Colonic mucosa (tissue), 4 donors: ENCODE measurements at regions not wholly inside any gene's neighbourhood (a gene's known extent, or its start where the extent isn't known, plus 50 kb on each side); places are given as distances from the start of the nearest gene placed in this dataset.
"Not testable (repeated sequence)": the region's sequence is repeated elsewhere in the genome, so short reads cannot be mapped to it uniquely, and the experiment has no call there.

Experiments used
- DNase-seq: peaks from one replicate; pipeline ENCODE4 v3.0.0-alpha.2; 2020
- H3K27ac ChIP-seq: fragments of 200-600 bp; one replicate; pipeline ENCODE4 v1.8.0; 2021
- H3K27me3 ChIP-seq: fragments of 200-600 bp; one replicate; pipeline ENCODE4 v1.8.0; 2021
- H3K36me3 ChIP-seq: fragments of 200-600 bp; one replicate; pipeline ENCODE4 v1.8.0; 2021
- H3K4me1 ChIP-seq: fragments of 200-600 bp; one replicate; pipeline ENCODE4 v1.8.0; 2021; ENCODE audit warnings: mild to moderate bottlenecking
- H3K4me3 ChIP-seq: fragments of 200-600 bp; one replicate; pipeline ENCODE4 v1.8.0; 2021
- H3K9ac ChIP-seq, 2 donors: one replicate each; pipeline ENCODE4 v1.7.0; 2013; ENCODE audit warnings: control low read depth in 2 of 2, low read depth in 2 of 2, low read length in 2 of 2
- H3K9me3 ChIP-seq: fragments of 200-600 bp; one replicate; pipeline ENCODE4 v1.8.0; 2021
- intact Hi-C: fragments of 100-400 bp; cut with DNase I; formaldehyde crosslinking; loops from one replicate; pipeline ENCODE4 v1.14.1; 2022
- TF ChIP-seq, protein P1 (sequence below): fragments of 200-600 bp; IDR thresholded peaks from one replicate; pipeline ENCODE4 v1.8.0; 2022; ENCODE audit warnings: antibody characterized with exemption, mild to moderate bottlenecking
- donor health status: healthy.
- donor health status: DM: no; HTN: no; CAD: no.
- donor health status: DM: no; HTN: no; CAD: no.

DNA sequence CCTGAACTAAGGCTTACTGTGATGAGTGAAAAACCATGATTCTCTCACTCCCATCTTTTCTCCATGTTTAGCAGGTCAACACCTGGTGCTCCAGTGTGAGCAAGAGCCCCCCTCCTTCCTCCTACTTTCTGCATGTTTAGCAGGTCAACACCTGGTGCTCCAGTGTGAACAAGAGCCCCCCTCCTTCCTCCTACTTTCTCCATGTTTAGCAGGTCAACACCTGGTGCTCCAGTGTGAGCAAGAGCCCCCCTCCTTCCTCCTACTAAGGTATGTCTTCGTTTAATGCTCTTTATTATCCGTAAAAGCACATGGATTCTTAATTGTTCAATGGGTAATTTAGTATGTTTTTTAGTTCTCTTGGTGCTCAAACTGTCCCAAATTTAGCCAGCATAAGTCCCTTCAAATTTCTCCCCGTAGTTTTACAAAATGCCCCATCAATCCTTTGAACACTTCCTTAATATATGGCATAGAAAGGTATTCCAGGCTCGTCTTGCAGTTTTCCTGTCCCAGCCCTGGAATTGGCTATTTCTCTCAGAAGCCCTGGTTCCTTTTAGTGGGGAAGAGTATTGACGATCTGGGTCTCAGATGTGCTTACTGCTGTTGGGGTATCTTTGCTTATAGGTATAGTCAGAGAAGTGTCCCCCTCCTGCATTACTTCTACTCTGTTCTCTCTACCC is 760.8 kb upstream of the TPTE start:
- H3K27ac ChIP-seq, result no peak overlapping the region
- no peak for DNase-seq
- H3K27me3 ChIP-seq, result no peaks in the 10 kb centered on the region
- no peaks in the 10 kb centered on the region for H3K36me3 ChIP-seq
- H3K9me3 ChIP-seq, result peaks cover 16% of the 10 kb centered on the region
- H3K9ac ChIP-seq, result no peak overlapping the region
- H3K4me3 ChIP-seq, result no peak overlapping the region
- H3K4me1 ChIP-seq, result no peaks in the 10 kb centered on the region
- TF ChIP-seq, protein P1, sequence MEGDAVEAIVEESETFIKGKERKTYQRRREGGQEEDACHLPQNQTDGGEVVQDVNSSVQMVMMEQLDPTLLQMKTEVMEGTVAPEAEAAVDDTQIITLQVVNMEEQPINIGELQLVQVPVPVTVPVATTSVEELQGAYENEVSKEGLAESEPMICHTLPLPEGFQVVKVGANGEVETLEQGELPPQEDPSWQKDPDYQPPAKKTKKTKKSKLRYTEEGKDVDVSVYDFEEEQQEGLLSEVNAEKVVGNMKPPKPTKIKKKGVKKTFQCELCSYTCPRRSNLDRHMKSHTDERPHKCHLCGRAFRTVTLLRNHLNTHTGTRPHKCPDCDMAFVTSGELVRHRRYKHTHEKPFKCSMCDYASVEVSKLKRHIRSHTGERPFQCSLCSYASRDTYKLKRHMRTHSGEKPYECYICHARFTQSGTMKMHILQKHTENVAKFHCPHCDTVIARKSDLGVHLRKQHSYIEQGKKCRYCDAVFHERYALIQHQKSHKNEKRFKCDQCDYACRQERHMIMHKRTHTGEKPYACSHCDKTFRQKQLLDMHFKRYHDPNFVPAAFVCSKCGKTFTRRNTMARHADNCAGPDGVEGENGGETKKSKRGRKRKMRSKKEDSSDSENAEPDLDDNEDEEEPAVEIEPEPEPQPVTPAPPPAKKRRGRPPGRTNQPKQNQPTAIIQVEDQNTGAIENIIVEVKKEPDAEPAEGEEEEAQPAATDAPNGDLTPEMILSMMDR, result no peak
- intact Hi-C loops, result no loop called here

DNA sequence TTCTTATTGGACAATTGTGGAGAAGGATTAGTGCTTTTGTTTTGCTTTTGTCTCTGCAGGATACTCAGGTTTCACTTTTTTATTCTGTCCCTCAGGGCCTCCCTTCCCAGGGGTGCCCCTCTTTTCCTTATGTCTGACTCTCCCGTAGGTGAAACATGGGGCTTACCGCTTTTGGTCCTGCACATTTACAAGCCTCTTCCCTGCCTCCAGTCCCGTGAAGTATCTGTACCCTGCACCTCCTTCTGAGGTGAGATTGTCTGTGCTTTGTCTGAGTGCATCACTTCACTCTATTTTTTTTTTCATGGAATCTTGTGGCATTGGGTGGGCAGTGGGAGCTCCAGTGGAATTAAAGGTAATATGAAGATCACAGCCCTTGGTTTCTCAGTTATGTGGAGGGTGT is 758.1 kb upstream of the TPTE start:
- no peak for DNase-seq
- Histone ChIP-seq H3K4me3 (no peak overlapping the region), H3K4me1 (no peaks in the 10 kb centered on the region), H3K9me3 (peaks cover 13% of the 10 kb centered on the region), H3K27me3 (no peaks in the 10 kb centered on the region), H3K9ac (no peak overlapping the region), H3K27ac (no peak overlapping the region), H3K36me3 (no peaks in the 10 kb centered on the region)
- TF ChIP-seq, protein P1, result no peak
- intact Hi-C loops, result no loop called here

DNA sequence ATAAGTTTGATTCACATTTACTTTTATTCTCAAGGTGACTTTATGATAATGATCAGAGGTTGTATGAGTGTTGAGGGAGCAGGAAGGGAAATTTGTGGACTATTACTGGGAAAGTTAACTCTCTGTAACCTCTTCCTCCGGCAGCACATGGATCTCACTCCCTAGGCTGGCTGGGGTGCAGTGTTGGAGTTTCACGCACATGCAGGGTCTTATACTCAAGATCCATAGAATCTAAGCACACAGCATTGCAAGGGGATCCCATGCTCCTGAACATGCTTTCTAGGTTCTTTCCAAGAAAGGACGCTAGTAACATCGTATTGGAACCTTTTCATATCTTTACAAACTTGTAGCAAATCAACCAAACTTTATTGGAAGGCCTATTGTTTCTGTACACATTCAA is 757.6 kb upstream of the TPTE start:
- no peak overlapping the region for H3K27ac ChIP-seq
- H3K4me1 ChIP-seq, result no peaks in the 10 kb centered on the region
- H3K9ac ChIP-seq, result no peak overlapping the region
- no peak overlapping the region for H3K4me3 ChIP-seq
- H3K36me3 ChIP-seq, result no peaks in the 10 kb centered on the region
- H3K9me3 ChIP-seq, result peaks cover 9% of the 10 kb centered on the region
- TF ChIP-seq, protein P1, result no peak
- H3K27me3 ChIP-seq, result no peaks in the 10 kb centered on the region
- intact Hi-C loops, result no loop called here
- no peak for DNase-seq

DNA sequence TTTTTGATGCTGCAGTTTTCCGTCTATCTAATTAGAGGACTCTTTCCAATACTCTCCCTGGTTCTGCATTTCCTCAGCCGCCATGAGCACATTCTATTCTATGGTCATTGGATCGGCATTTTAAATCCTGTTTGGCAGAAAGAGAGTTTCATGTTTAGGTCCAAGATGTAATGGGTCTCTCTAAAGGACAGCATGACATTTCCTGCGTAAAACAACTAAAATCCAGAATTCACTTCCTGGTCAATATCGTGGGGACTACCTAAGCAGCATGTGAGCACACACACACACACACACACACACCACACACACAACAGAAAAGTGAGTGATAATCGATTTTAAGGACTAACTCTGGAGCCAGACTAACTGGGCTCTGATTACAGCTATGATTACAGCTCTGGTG is 757.1 kb upstream of the TPTE start:
- H3K27ac ChIP-seq, DNase-seq, H3K4me3 ChIP-seq, H3K36me3 ChIP-seq, intact Hi-C loops, H3K27me3 ChIP-seq, H3K9ac ChIP-seq, H3K4me1 ChIP-seq: not testable (repeated sequence)
- peaks cover 14% of the 10 kb centered on the region for H3K9me3 ChIP-seq

DNA sequence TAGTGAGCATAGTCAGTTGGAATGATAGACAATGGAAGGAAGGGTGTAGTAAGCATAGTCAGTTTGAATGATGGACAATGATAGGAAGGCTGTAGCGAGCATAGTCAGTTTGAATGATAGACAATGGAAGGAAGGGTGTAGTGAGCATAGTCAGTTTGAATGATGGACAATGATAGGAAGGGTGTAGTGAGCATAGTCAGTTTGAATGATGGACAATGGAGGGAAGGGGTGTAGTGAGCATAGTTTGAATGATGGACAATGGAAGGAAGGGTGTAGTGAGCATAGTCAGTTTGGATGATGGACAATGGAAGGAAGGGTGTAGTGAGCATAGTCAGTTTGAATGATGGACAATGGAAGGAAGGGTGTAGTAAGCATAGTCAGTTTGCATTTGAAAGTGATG is 755.8 kb upstream of the TPTE start:
- DNase-seq, intact Hi-C loops, H3K36me3 ChIP-seq, H3K9ac ChIP-seq, H3K4me3 ChIP-seq, H3K4me1 ChIP-seq, H3K27me3 ChIP-seq, H3K27ac ChIP-seq: not testable (repeated sequence)
- H3K9me3 ChIP-seq, result peaks cover 14% of the 10 kb centered on the region

DNA sequence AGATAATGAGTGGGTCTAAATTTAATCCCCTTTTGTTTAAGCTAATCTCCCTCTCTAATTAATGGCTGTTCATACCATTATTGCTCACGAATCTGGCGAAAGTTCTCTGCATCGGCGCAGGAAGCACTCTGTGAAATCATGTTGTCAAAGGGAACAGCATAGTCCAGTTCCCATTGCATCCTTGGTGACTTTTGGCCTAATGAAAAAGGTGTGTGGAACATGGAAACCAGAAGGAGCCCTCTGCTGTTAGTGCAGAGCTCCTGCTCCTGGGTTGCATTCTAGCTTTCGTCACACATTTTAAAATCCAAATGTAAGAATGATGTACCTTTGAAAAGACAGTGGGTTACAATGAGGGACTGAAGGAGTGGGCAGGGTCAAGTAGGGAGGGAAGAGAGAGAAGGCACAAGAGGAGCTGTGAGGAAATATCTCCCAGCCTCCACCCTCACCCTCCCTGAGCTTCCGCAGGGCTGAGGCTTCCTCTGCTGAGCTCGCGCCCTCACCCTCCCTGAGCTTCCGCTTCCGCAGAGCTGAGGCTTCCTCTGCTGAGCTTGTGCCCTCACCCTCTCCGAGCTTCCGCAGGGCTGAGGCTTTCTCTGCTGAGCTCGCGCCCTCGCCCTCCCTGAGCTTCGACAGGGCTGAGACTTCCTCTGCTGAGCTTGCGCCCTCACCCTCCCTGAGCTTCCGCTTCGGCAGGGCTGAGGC is 754.3 kb upstream of the TPTE start:
- peaks cover 14% of the 10 kb centered on the region for H3K9me3 ChIP-seq
- DNase-seq, H3K4me3 ChIP-seq, H3K9ac ChIP-seq, H3K4me1 ChIP-seq, H3K36me3 ChIP-seq, H3K27me3 ChIP-seq, H3K27ac ChIP-seq, intact Hi-C loops: not testable (repeated sequence)
